A673 (cell line): ENCODE measurements at regions not wholly inside any gene's neighbourhood (a gene's known extent, or its start where the extent isn't known, plus 50 kb on each side); places are given as distances from the start of the nearest gene placed in this dataset.

Source experiments
- EZH2 ChIP-seq: fragments of 200-600 bp; sonication (generic); IDR thresholded peaks from 2 replicates; pipeline ENCODE4 v1.6.1; 2017; ENCODE audit warnings: borderline replicate concordance, low read depth, mild to moderate bottlenecking, mixed read lengths, antibody characterized with exemption, low read length; ENCODE audit not compliant: poor library complexity, severe bottlenecking
- TF ChIP-seq, protein P1 (sequence below): fragments of 300-800, 200-600 bp; sonication (generic); conservative IDR thresholded peaks from 2 replicates; pipeline ENCODE4 v1.5.1; 2017; ENCODE audit warnings: low read depth, mild to moderate bottlenecking, antibody characterized with exemption, low read length, moderate library complexity, mixed read lengths

DNA sequence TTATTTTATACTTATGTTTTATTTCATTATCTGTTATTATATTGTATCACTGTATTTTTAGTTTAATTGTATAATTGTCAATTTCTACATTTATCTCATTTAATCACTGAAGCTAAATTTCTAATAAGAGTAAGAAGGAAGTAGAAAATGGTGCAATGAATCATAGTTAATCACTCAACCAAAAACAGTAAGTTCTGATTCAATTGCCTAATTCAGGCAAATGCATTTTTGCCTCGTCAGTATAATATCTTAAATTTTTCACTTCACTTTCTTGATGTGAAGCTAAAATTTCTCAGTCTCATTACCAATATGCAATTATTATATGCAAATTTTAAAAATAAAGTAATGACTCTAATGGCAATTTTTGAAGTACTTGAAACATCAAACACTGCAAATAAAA lies 340.5 kb upstream of the USP15 start:
- TF ChIP-seq, protein P1, sequence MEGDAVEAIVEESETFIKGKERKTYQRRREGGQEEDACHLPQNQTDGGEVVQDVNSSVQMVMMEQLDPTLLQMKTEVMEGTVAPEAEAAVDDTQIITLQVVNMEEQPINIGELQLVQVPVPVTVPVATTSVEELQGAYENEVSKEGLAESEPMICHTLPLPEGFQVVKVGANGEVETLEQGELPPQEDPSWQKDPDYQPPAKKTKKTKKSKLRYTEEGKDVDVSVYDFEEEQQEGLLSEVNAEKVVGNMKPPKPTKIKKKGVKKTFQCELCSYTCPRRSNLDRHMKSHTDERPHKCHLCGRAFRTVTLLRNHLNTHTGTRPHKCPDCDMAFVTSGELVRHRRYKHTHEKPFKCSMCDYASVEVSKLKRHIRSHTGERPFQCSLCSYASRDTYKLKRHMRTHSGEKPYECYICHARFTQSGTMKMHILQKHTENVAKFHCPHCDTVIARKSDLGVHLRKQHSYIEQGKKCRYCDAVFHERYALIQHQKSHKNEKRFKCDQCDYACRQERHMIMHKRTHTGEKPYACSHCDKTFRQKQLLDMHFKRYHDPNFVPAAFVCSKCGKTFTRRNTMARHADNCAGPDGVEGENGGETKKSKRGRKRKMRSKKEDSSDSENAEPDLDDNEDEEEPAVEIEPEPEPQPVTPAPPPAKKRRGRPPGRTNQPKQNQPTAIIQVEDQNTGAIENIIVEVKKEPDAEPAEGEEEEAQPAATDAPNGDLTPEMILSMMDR: no peak
- TF ChIP-seq EZH2: no peak
